OCI-LY7 (cell line): ENCODE measurements at regions not wholly inside any gene's neighbourhood (a gene's known extent, or its start where the extent isn't known, plus 50 kb on each side); places are given as distances from the start of the nearest gene placed in this dataset.

Source experiments
- BruUV-seq: library from RNA; stranded (reverse); fragments of 400-500 nt; replicated peaks from 2 replicates; lab custom pipeline; 2021; lab: Mats Ljungman, UMichigan
- CTCF ChIA-PET: fragments of 300-600 bp; sonication (Branson Sonifier 250); formaldehyde crosslinking; loops from one replicate; lab custom pipeline; 2022; ENCODE audit warnings: antibody characterized with exemption; ENCODE audit not compliant: unreplicated experiment; lab: Charles Lee
- POLR2A ChIA-PET: fragments of 300-600 bp; sonication (Branson Sonifier 250); formaldehyde crosslinking; loops from one replicate; lab custom pipeline; 2022; ENCODE audit warnings: antibody characterized with exemption; lab: Charles Lee
- DNase-seq: peaks from one replicate; pipeline ENCODE4 v3.0.0-alpha.2; 2015; ENCODE audit warnings: low spot score
- H2AFZ ChIP-seq: fragments of 200-600 bp; sonication (generic), shearing (Covaris generic); 2 replicates; pipeline ENCODE4 v1.6.1; 2014; ENCODE audit warnings: mild to moderate bottlenecking, antibody characterized with exemption, low read length, moderate library complexity
- H3K27ac ChIP-seq: fragments of 200-600 bp; sonication (generic); 2 replicates; pipeline ENCODE4 v1.5.1; 2014; ENCODE audit warnings: mixed run types, low read depth, mild to moderate bottlenecking, moderate library complexity, low read length, inconsistent platforms; ENCODE audit not compliant: poor library complexity, severe bottlenecking
- H3K36me3 ChIP-seq: fragments of 200-600 bp; sonication (generic); 2 replicates; pipeline ENCODE4 v1.6.1; 2014; ENCODE audit warnings: mild to moderate bottlenecking, antibody characterized with exemption, low read length, moderate library complexity, mixed read lengths; ENCODE audit not compliant: insufficient read depth
- H3K4me1 ChIP-seq: fragments of 200-600 bp; sonication (generic); 2 replicates; pipeline ENCODE4 v1.5.1; 2014; ENCODE audit warnings: mild to moderate bottlenecking, low read length; ENCODE audit not compliant: insufficient read depth, poor library complexity, severe bottlenecking
- H3K4me2 ChIP-seq: fragments of 200-600 bp; sonication (generic); 2 replicates; pipeline ENCODE4 v1.6.1; 2014; ENCODE audit warnings: mild to moderate bottlenecking, low read length
- H3K4me3 ChIP-seq: fragments of 200-600 bp; sonication (generic); 2 replicates; pipeline ENCODE4 v1.5.1; 2014; ENCODE audit warnings: mild to moderate bottlenecking, low read depth, low read length; ENCODE audit not compliant: poor library complexity, severe bottlenecking
- H3K79me2 ChIP-seq: fragments of 200-600 bp; sonication (generic); 2 replicates; pipeline ENCODE4 v1.6.1; 2016; ENCODE audit warnings: low read depth, mild to moderate bottlenecking, low read length, moderate library complexity, mixed read lengths; ENCODE audit not compliant: insufficient read depth
- H3K9me2 ChIP-seq: fragments of 200-600 bp; sonication (generic); 2 replicates; pipeline ENCODE4 v1.6.1; 2016; ENCODE audit warnings: mild to moderate bottlenecking, low read length, mixed read lengths; ENCODE audit not compliant: insufficient read depth
- H3K9me3 ChIP-seq: fragments of 200-600 bp; sonication (generic); 2 replicates; pipeline ENCODE4 v1.6.1; 2014; ENCODE audit warnings: mild to moderate bottlenecking, mixed run types, low read length, mixed read lengths
- H4K20me1 ChIP-seq: fragments of 200-600 bp; sonication (generic); 2 replicates; pipeline ENCODE4 v1.6.1; 2014; ENCODE audit warnings: mild to moderate bottlenecking, antibody characterized with exemption, low read length, moderate library complexity, mixed read lengths; ENCODE audit not compliant: insufficient read depth
- EZH2phosphoT487 ChIP-seq: fragments of 200-600 bp; sonication (generic); IDR thresholded peaks from 2 replicates; pipeline ENCODE4 v1.6.1; 2018; ENCODE audit warnings: low read depth, borderline replicate concordance, mild to moderate bottlenecking, mixed run types, antibody characterized with exemption, low read length, moderate library complexity, mixed read lengths
- intact Hi-C: fragments of 100-400 bp; cut with micrococcal nuclease; formaldehyde crosslinking; loops from one replicate; pipeline ENCODE4 v1.10.0; 2022; ENCODE audit not compliant: unreplicated experiment
- TF ChIP-seq, protein P1 (sequence below): fragments of 200-600 bp; sonication (generic); conservative IDR thresholded peaks from 2 replicates; pipeline ENCODE4 v1.5.1; 2014; ENCODE audit warnings: mild to moderate bottlenecking, antibody characterized with exemption, low read length, moderate library complexity, mixed read lengths

DNA sequence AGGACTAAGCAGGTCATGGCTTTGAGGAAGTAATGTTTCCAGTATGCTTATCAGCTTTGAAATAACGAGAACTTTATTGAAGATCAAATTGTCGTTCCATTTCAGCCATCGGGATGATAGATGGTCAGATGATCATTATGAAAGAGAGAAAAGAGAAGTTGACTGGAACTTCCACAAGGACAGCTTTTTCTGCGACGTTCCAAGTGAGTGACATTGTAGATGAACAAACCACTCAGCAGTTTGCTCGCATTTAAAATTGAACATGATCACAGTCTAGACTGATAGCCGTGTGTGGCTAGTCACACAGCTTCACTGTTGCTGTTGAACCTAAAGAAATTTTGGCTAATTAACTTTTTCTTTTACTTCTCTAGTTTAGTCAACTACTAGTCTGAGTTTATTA lies 151.1 kb downstream of the TLR5 start:
- no peaks in the 10 kb centered on the region for H3K9me3 ChIP-seq
- TF ChIP-seq EZH2phosphoT487, result no peak
- TF ChIP-seq, protein P1, sequence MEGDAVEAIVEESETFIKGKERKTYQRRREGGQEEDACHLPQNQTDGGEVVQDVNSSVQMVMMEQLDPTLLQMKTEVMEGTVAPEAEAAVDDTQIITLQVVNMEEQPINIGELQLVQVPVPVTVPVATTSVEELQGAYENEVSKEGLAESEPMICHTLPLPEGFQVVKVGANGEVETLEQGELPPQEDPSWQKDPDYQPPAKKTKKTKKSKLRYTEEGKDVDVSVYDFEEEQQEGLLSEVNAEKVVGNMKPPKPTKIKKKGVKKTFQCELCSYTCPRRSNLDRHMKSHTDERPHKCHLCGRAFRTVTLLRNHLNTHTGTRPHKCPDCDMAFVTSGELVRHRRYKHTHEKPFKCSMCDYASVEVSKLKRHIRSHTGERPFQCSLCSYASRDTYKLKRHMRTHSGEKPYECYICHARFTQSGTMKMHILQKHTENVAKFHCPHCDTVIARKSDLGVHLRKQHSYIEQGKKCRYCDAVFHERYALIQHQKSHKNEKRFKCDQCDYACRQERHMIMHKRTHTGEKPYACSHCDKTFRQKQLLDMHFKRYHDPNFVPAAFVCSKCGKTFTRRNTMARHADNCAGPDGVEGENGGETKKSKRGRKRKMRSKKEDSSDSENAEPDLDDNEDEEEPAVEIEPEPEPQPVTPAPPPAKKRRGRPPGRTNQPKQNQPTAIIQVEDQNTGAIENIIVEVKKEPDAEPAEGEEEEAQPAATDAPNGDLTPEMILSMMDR, result no peak
- no TSS peak for BruUV-seq
- no peaks in the 10 kb centered on the region for H4K20me1 ChIP-seq
- H3K36me3 ChIP-seq, result no peaks in the 10 kb centered on the region
- no peak for DNase-seq
- H3K4me2 ChIP-seq, result no peak overlapping the region
- 0 out of 2 replicates have a peak, but pooled peaks cover 3% of the 10 kb centered on the region for H3K9me2 ChIP-seq
- H3K27ac ChIP-seq, result no peak overlapping the region
- ChIA-PET POLR2A (interaction anchor here (0.6 to 1.1 kb wide), 2 partner anchors 8 to 1943 kb away, joined by 3 read pairs; no protein-coding TSS in a partner anchor), CTCF (no interaction called here)
- no peak overlapping the region for H3K4me3 ChIP-seq
- no peaks in the 10 kb centered on the region for H3K4me1 ChIP-seq
- intact Hi-C loops, result no loop called here
- no peaks in the 10 kb centered on the region for H3K79me2 ChIP-seq
- H2AFZ ChIP-seq, result no peak overlapping the region

DNA sequence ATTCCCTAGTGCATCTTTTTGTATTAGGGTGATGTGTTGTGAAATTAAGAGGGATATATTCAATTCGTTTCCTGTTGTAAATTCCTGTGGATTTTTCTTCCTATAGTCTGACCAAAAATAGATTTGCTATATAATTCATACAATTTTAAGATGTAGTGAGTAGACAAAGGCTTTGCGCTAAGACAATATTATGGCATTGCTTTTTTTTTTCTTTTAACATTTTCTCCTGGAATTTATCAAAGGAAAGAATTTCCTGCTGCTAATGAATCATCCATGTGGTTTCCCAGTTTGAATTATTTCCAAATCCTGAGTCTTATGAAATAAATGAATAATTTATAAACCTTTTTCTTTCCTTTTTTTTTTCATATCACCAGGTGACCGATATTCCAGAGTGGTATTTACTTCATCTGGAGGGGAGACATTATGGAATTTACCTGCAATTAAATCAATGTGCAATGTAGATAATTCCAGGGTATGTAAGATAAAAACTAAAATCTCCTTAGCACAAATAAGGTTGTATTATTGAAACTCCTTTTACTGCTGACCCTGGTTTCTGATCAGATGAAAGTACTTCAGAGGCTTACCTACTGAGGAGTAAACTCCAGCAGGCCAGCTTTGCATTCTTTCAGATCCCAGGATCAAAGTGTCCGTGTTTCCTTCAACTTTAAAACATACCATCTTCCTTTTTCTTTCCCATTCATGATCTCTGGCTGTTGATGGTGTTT lies 148.4 kb downstream of the TLR5 start:
- no peaks in the 10 kb centered on the region for H3K4me1 ChIP-seq

DNA sequence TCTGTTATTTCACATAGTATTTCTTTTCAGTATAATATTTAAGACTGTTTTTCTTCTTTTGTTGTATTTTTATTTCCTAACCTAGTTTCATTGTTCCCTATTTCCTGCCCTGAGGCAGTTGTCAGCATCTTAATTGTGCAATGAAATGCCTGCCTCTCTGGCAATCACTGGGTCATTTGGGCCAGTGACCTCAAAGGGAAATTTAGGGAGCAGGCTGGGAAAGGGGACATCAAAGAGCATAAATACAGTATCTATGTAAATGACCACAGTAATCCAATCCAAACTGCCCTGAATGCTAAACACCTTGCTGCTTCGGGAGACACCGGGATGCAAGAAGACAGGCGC lies 147.8 kb downstream of the TLR5 start:
- DNase-seq, result no peak
- H2AFZ ChIP-seq, result no peak overlapping the region
- BruUV-seq, result no TSS peak
- no peak overlapping the region for H3K27ac ChIP-seq
- H3K4me2 ChIP-seq, result no peak overlapping the region
- ChIA-PET CTCF (no interaction called here), POLR2A (no interaction called here)
- H4K20me1 ChIP-seq, result no peaks in the 10 kb centered on the region
- intact Hi-C loops, result no loop called here
- peaks cover 3% of the 10 kb centered on the region; the same call in 1 of the 2 replicates for H3K9me2 ChIP-seq
- H3K79me2 ChIP-seq, result no peaks in the 10 kb centered on the region
- no peaks in the 10 kb centered on the region for H3K4me1 ChIP-seq
- TF ChIP-seq EZH2phosphoT487, result no peak
- TF ChIP-seq, protein P1, result no peak
- no peaks in the 10 kb centered on the region for H3K9me3 ChIP-seq
- H3K36me3 ChIP-seq, result no peaks in the 10 kb centered on the region
- H3K4me3 ChIP-seq, result no peak overlapping the region

More for the DNA sequence above, 148.4 kb downstream of the TLR5 start:
- Histone ChIP-seq H3K4me2 (no peak overlapping the region), H3K79me2 (no peaks in the 10 kb centered on the region), H3K9me3 (no peaks in the 10 kb centered on the region), H3K4me3 (no peak overlapping the region), H2AFZ (no peak overlapping the region), H4K20me1 (no peaks in the 10 kb centered on the region), H3K36me3 (no peaks in the 10 kb centered on the region), H3K27ac (no peak overlapping the region), H3K9me2 (0 out of 2 replicates have a peak, but pooled peaks cover 3% of the 10 kb centered on the region)
- intact Hi-C loops, result no loop called here
- POLR2A ChIA-PET, result no interaction called here
- no TSS peak for BruUV-seq
- DNase-seq, result no peak
- TF ChIP-seq, protein P1, result no peak
- TF ChIP-seq EZH2phosphoT487, result no peak
- CTCF ChIA-PET, result no interaction called here
